Stomach smooth muscle (tissue), 2 donors: ENCODE measurements at regions not wholly inside any gene's neighbourhood (a gene's known extent, or its start where the extent isn't known, plus 50 kb on each side); places are given as distances from the start of the nearest gene placed in this dataset.

Experiments
- H3K27ac ChIP-seq: one replicate; pipeline ENCODE4 v1.7.0; 2013; ENCODE audit warnings: mild to moderate bottlenecking, low read length, inconsistent platforms
- H3K27me3 ChIP-seq, 2 donors: one replicate each; pipeline ENCODE4 v1.7.0; 2013; ENCODE audit warnings: low read length in 2 of 2; ENCODE audit not compliant: insufficient read depth in 2 of 2, control insufficient read depth in 1 of 2
- H3K36me3 ChIP-seq, 2 donors: one replicate each; pipeline ENCODE4 v1.7.0; 2013; ENCODE audit warnings: low read length in 2 of 2; ENCODE audit not compliant: control insufficient read depth in 2 of 2, insufficient read depth in 2 of 2
- H3K4me1 ChIP-seq: one replicate; pipeline ENCODE4 v1.7.0; 2013; ENCODE audit warnings: low read length; ENCODE audit not compliant: control insufficient read depth, insufficient read depth
- H3K4me3 ChIP-seq, 2 donors: one replicate each; pipeline ENCODE4 v1.7.0; 2013; ENCODE audit warnings: low read length in 2 of 2
- H3K9ac ChIP-seq, 2 donors: one replicate each; pipeline ENCODE4 v1.7.0; 2013; ENCODE audit warnings: low read length in 2 of 2, mild to moderate bottlenecking in 1 of 2
- H3K9me3 ChIP-seq, 2 donors: one replicate each; pipeline ENCODE4 v1.7.0; 2013; ENCODE audit warnings: low read length in 2 of 2; ENCODE audit not compliant: control insufficient read depth in 2 of 2
- donor health status: healthy.
- donor health status: Pancreatic carcinoma.

GRCh38 chr5:35281613-35282012 is 51.3 kb upstream of the PRLR start:
- Histone ChIP-seq H3K4me1 (no peaks in the 10 kb centered on the region), H3K27ac (no peak overlapping the region), H3K4me3 (no peak overlapping the region), H3K36me3 (no peaks in the 10 kb centered on the region), H3K9me3 (no peaks in the 10 kb centered on the region), H3K9ac (no peak overlapping the region), H3K27me3 (no peaks in the 10 kb centered on the region)
